HG02610 (cell line): ENCODE measurements at regions not wholly inside any gene's neighbourhood (a gene's known extent, or its start where the extent isn't known, plus 50 kb on each side); places are given as distances from the start of the nearest gene placed in this dataset.
A peak's percentile ranks its signal among the peaks of the same experiment; 100 is the strongest.

Experiments used
- ATAC-seq: cut with Tn5 transposase; IDR thresholded peaks from one replicate; pipeline ENCODE4 v1.9.1; 2021; ENCODE audit warnings: mild to moderate bottlenecking, moderate library complexity; ENCODE audit not compliant: unreplicated experiment

DNA sequence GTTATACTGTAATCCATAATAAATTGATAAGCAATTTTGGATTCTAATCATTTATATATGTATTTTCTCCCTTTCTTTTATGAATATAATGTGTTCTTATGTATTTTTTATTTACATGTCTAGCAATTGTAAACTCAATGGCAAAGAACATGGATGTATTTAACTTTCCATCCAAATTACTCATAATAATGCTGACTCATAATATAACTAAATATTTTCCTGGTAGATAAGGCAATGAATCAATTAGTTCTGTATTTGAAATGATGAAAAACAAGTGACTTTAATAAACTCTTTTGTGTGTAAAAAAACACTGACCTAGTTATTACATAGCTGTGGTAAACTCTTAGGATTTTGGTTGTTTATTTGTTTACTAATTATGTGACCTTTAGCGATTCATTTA lies 211.2 kb downstream of the DTHD1 start:
- ATAC-seq: no peak

DNA sequence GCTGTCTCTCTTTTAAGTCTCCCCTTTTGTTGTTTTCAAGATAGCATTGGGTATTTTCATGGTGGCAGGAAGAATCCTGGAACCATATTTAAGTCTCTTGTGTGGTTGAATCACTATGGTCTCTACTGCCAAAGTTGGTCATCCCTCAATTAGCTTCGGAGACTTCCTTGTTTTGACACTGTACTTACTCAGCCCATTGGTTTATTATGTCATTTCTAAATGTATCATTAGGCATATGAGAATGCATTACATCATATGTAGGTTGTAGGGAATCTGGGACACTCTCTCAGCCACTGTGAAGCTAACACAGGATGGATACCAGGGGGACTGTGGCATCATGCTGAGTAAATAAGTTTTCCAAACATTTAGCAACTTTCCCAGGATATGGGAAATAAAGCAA lies 211.8 kb downstream of the DTHD1 start:
- no peak for ATAC-seq

DNA sequence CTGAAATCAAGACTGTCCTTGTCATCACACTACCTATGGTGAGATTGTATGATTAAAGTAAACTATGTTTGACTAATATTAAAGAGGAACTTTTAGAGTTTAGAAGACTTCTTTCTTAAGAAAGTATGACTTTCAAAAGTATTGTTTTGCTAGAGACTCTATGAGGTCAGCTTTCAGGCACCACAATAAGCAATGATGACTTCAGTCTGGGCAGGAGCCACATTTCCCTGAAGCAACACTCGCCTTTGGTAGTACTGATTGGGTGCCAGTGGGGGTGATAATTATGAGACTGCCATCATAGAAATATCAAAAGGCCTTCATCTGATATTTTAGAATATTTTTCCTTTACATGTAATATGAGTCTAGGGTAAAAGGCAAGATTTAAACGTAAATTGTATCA lies 212.6 kb downstream of the DTHD1 start:
- ATAC-seq: no peak

DNA sequence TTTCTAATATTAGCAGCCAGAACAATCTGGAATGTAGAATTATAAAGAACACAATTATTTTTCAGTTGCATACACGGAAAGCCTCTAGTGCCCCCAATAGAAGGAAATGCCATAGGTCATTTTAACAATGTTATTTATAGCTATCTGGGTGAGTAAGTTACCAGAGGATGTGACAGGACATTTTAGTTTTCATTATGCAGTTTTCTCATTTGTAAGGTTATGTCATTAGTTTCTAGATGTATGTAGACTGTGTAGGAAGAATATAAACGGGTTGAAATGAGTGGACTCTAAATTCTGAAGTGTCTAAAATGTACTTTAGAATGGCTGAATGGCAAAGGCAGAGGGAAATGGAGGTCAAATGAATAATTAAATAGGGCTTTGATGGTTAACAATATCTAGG lies 213.3 kb downstream of the DTHD1 start:
- ATAC-seq: no peak

DNA sequence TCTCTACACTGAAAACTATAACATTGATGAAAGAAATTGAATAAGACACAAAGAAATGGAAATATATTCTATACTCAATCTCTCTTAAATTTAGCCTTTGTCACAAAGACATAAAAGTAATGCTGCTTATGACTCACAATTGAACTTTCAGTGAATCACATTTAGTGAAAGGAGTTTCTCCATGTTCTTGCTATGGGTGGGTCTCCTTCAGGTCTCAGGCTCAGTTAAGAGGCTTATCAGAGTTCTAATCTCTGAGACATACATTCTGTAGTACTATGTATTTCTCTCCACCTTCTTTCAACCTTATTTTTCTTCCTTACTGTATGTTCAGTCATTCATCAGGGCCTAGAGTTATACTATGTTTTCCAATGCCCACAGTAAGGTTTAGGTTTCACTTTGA lies 220.9 kb downstream of the DTHD1 start:
- no peak for ATAC-seq

DNA sequence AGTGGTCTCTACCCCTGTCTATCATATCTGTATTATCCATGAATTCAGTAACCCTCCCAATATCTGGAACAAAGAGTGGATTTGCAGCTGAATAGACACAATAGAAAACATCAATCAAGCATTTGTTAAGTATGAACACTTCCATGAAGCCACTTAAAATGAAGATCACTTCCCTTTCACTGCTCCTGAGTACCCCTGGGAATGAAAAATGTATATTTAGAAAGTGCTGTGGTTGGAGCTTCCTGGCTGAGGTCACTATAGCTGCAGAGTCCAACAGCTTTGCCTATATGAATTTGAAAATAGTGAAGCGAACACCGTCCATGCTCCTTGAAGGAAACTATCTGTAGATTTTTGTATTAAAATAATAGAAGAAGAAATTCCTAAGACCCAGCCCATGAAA lies 227.0 kb downstream of the DTHD1 start:
- no peak for ATAC-seq

DNA sequence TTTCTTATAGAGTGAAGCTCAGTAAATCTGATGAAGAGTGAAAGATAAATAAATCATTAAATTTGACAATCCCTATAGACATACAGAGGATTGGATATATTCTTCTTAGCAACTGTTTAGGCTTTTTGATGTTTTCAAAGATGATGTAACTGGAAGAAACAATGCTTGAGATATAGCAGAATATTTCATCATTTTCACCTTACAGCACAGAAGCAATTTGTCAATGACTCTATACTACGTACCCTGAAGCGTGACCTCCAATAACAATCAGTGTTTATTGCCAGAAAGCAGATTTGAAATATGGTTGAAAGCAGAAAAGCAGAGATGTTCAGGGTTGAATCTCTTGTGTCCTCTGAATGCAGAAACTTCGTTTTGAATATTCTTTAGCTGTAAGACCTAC lies 228.4 kb downstream of the DTHD1 start:
- no peak for ATAC-seq

DNA sequence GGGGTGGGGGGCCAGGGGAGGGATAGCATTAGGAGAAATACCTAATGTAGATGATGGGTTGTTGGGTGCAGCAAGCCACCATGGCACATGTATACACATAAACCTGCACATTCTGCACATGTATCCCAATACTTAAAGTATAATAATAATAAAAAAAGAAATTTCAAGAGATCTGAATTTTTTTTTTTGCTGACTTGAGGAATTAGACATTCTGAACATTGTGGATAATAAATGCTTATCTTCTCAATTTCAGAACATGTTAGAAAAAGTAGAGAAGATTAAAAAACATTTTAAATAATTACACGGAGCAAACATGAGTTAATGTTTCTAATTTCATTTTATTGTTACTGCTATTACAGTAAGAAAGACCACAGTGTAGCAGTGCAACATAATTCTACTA lies 230.4 kb downstream of the DTHD1 start:
- ATAC-seq: no peak

DNA sequence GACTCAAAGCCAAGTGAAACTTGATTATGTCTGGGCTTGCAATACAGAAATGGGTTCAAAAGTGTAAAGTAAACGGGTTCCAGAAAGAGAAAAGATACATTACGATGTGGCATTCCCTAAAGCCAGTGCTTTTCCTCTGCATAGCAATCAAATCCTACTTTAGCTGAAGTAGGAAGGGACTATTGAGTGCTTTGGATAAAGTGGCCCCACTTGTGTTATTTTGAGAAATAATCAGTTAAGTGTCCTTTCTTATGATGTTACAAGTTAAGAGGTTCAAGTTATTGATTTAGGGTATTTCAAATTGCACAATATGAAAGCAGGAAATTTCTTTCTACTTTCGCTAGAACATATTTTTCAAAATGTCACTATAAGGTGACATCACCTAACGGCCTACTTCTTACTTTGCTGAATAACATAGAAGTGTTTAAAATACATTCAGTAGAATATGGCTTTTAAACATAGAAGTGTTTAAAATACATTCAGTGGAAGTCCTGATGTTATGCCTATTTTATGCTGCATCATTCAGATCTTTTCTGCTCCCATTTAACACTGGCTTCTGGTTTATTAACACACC lies 235.2 kb downstream of the DTHD1 start:
- ATAC-seq: no peak

DNA sequence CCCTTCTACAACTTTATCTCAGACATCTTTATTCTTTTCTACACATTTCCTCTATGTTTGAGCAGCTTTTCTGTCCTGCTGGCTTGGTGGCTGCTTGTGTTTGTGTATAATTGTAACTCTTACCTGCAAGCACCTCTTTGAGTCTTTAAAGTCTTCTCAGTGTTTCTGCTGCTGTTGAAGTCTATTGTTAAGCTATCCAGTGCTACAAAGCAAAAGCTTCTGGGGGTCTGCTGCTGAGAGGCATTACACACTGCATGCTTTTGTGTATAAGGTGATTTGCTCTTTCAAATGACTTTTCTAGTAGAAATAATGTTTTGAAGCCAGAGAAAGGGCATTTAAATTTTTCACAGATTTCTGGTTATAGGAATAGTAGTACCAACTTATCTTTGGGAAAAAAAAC lies 241.8 kb downstream of the DTHD1 start:
- no peak for ATAC-seq

DNA sequence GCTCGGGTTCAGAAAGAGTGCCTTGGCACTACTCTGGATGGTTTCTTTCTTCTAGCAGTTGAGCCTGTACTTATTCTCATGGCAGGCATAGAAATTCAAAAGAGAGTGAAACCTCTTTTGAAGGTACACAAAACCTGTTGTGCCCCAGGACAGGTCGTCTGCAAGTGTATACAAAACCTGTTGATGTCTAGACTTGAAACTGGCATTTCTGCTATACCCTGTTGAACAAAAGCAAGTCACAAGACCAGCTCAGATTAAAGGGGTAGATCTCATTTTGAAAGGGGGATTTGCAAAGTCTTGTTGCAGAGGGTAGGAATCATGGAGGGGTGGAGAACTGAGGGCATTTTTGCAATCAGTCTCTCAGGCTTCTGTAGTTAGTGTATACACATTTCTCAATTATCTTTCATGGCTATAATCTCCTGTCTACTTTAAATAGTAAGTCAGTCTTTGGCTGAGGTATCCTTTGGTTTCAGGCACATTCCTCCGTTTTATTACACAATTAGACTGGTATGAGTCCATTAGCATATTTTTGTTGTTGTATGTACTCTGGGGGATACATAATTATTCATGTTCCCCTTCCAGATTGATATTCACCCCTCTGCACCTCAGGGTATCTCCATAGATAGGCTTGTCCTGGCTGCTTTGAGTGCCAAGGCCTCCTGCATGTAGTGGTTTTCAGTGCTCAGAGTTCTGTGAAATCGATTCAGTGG lies 251.4 kb downstream of the DTHD1 start:
- ATAC-seq: no peak

DNA sequence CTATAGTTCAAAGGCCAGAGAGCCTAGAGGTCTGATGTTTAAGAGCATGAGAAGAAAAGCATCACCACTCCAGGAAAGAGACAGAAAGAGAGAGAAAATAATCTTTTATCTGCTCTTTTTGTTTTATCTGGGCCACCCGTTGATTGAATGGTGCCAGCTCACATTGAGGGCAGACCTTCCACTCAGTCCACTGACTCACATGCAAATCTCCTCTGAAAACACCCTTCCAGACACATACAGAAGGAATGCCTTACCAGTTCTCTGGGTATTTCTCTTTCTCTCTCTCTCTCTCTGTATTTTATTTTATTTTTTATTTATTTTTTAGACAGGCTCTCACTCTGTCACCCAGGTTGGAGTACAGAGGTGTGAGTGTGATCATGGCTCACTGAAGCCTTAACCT lies 252.5 kb downstream of the DTHD1 start:
- ATAC-seq: no peak

DNA sequence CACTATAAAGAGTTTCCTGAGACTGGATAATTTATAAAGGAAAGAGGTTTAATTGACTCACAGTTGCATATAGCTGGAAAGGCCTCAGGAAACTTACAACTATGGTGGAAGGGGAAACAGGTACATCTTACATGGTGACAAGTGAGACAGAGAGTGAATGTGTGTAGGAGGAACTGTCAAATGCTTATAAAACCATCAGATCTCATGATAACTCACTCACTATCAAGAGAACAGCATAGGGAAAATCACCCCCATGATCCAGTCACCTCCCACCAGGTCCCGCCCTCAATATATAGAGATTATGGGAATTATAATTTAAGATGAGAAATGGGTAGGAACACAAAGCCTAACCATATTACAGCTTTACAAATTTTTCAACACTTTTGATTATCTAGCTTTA lies 266.0 kb downstream of the DTHD1 start:
- no peak for ATAC-seq

DNA sequence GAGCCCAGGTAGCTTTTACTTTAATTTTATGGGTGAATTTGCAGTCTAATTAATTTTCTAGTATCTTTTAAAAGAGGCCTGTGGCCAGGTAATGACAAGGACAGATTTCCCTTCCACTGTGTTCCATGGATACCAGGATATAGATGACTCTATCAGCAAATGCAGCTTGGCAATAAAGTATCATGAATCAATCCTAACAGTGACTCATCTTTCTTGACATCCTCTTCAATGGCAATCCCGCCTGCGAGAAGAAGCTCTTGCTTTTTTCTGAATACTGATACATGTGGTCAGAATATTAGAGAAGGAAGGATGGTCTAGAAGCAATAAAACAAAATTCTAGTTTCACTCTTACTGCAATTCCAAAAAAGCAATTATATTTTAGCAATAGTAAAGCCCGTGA lies 267.8 kb downstream of the DTHD1 start:
- no peak for ATAC-seq

DNA sequence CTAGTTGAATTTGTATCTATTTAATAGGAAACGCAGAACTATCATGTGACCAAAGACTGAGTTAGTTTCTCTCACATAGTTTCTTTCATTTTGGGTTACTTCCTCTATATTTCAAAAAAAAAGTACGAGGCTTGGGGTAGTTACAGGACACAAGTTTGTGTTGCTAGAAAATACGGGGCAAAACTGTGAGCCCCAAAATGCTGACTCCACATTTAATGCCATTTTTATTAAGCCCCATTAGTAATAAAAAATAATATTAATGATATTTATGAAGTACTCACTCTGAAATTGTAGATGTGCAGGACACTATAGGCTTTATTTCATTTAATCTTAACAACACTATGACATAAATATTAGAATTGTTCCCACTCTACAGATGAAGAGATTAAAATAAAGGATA lies 268.6 kb downstream of the DTHD1 start:
- ATAC-seq: no peak

DNA sequence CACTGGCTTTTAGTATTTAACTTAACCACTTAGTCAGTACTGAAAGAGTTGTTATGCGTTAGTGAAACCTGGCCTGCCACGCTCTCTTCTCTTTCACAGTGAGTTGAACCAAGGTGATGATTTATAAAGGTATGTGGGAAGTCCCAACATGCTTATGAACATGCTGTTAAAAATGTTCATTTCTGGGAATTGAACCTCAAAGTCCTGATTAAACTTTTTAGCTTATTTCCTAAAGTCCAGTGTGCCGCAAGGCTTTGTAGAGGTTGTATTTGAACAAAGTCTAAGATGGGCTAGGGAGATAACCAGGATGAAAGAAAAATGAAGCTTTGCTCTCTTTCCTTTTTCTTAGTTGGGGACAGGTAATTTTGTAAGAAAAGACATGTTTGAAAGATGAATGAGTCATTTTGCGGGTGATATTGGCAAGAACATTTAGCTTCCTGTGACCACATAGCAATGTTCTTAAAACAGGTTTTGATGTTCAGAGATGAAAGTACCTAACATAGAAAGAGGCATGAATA lies 270.3 kb downstream of the DTHD1 start:
- ATAC-seq: peak; percentile 97

DNA sequence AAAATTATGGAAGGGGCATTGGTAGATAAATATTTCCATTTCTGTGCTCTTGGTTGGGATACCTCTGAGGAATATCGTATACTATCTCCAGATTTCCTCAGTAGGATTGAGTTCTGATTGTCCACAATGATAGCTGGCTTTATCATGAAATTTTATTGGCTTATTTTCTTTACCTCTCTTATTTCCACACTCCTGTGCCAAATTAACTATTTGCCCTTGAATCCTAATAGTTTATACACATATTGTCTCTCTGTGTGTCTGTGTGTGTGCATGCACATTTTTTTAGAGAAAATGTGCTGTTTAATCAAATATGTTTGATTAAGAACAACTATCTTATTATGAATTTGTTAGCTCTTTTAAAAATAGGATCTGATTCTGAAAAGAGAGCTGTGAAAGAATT lies 271.6 kb downstream of the DTHD1 start:
- no peak for ATAC-seq

DNA sequence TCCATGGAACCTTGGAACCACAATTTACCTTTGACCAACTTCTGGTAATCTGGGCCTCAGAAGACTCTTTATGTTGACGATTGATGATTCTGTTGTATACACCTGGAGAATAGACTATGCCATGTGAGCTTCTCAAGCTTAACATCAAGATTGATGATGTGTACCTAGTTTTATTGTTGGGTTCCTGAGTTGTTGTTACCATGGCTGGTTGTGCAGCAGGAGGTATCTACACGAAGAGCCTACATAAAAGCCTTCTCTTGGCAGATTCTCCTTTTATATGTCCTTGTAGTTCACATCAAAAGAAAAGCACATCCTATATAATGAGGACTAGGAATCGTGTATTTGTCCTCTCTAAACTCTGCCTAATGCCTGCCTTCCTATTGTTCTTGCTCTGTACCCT lies 272.0 kb downstream of the DTHD1 start:
- ATAC-seq: no peak

DNA sequence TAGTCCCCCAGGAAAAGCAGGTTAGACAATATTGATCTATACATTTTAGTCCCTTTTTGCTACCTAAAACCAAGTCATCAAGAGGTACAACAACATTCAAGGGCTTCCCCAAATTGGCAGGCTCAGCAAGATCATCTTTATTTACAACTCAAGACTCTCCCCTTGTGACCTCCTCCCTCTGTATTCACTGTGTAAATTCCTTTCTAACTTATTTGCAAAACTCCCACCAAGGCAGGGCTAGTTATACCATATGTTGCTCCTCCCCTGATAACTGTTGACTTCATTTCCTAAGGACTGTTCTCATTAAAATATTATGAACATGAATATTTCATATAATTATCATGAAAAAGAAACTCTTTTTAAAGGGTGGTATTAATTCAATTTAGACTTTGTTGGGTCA lies 275.6 kb downstream of the DTHD1 start:
- no peak for ATAC-seq

DNA sequence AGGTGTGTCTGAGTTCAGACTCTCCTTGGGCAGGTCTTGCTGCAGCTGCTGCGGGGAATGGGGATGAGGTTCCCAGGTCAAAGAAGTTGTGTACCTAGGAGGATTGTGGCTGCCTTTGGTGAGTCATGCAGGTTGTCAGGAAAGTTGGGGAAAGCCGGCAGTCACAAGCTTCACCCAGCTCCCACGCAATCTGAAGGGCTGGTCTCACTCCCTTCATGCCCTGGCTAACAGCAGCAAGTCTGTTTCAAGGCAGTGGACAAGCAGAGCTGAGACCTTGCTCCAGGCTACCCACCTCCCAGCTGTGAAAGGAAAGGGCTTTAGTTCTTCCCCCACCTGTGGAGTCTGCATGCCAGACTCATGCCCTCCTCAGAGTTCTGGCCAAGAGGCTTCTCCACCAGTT lies 287.2 kb downstream of the DTHD1 start:
- no peak for ATAC-seq

DNA sequence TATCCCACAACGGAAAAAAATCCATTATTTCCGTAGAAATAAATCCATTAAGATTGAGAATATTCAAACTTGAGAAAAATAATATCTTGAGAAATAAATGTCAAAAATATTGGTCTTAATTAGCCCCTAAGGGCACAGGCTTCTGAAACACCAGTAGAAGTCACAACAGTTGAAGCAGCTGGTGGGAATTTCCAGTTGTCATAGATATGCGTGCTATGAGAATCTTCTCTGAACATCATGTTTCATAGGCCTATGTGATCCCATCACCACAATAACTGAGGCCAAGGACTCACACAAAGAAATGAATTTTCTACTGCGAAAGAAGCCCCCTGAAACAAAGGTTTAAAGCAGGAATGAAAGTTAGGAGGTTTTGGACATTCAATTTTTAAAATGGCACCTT lies 292.0 kb downstream of the DTHD1 start:
- ATAC-seq: no peak

DNA sequence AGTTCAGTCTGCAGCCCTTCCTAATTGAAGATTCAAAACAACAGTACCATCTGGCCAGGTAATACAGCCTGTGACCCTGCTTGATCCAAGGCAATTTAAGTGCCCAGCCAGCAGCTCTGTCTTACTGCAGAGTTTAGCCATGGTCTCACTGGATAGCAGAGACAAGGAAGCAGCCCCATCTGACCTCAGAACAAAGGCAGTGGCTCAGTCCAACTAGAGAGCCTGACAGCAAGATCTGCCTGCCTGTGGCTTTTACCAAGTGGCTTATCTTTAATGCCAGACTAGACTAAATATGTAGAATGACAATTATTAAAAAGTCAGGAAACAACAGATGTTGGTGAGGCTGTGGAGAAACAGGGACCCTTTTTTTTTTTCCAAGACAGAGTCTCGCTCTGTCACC lies 293.4 kb downstream of the DTHD1 start:
- no peak for ATAC-seq

DNA sequence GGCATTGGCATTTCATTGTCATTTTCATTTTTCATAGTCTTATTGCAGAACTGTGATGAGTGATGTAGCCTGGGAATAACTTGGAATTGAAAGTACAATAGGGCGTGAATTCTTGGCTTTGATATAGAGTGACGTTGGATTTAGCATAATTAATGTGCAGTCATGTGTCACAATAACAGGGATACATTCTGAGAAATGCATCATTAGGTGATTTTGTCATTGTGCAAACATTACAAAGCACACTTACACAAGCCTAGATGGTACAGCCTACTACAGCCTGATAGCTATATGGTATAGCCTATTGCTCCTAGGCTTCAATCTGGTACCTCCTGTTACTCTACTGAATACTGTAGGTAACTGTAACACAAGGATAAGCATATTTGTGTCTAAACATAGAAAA lies 300.8 kb downstream of the DTHD1 start:
- ATAC-seq: no peak
